ENCODE measurements at regions not wholly inside any gene's neighbourhood (a gene's known extent, or its start where the extent isn't known, plus 50 kb on each side); places are given as distances from the start of the nearest gene placed in this dataset.

DNA sequence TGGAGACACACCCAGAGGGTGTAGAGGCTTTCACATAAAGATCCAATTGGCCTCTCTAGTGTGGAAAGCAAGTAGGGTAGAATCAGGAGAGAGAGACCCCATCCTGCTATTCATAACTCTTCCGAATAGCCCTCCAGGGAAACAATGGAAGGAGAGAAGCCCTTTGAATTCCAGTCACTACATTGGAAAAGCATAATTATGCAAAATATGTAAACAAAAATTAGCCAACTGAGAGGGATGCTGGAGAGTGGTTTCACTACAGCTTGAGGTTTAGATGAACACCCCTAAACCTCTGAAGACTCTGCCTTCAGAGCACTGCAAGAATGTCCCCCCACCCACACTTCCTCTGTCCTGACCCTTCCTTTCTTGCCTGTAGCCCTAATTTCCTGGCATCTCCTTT, 197.3 kb upstream of the ANKRD55 start:
- TF ChIP-seq, protein P1, sequence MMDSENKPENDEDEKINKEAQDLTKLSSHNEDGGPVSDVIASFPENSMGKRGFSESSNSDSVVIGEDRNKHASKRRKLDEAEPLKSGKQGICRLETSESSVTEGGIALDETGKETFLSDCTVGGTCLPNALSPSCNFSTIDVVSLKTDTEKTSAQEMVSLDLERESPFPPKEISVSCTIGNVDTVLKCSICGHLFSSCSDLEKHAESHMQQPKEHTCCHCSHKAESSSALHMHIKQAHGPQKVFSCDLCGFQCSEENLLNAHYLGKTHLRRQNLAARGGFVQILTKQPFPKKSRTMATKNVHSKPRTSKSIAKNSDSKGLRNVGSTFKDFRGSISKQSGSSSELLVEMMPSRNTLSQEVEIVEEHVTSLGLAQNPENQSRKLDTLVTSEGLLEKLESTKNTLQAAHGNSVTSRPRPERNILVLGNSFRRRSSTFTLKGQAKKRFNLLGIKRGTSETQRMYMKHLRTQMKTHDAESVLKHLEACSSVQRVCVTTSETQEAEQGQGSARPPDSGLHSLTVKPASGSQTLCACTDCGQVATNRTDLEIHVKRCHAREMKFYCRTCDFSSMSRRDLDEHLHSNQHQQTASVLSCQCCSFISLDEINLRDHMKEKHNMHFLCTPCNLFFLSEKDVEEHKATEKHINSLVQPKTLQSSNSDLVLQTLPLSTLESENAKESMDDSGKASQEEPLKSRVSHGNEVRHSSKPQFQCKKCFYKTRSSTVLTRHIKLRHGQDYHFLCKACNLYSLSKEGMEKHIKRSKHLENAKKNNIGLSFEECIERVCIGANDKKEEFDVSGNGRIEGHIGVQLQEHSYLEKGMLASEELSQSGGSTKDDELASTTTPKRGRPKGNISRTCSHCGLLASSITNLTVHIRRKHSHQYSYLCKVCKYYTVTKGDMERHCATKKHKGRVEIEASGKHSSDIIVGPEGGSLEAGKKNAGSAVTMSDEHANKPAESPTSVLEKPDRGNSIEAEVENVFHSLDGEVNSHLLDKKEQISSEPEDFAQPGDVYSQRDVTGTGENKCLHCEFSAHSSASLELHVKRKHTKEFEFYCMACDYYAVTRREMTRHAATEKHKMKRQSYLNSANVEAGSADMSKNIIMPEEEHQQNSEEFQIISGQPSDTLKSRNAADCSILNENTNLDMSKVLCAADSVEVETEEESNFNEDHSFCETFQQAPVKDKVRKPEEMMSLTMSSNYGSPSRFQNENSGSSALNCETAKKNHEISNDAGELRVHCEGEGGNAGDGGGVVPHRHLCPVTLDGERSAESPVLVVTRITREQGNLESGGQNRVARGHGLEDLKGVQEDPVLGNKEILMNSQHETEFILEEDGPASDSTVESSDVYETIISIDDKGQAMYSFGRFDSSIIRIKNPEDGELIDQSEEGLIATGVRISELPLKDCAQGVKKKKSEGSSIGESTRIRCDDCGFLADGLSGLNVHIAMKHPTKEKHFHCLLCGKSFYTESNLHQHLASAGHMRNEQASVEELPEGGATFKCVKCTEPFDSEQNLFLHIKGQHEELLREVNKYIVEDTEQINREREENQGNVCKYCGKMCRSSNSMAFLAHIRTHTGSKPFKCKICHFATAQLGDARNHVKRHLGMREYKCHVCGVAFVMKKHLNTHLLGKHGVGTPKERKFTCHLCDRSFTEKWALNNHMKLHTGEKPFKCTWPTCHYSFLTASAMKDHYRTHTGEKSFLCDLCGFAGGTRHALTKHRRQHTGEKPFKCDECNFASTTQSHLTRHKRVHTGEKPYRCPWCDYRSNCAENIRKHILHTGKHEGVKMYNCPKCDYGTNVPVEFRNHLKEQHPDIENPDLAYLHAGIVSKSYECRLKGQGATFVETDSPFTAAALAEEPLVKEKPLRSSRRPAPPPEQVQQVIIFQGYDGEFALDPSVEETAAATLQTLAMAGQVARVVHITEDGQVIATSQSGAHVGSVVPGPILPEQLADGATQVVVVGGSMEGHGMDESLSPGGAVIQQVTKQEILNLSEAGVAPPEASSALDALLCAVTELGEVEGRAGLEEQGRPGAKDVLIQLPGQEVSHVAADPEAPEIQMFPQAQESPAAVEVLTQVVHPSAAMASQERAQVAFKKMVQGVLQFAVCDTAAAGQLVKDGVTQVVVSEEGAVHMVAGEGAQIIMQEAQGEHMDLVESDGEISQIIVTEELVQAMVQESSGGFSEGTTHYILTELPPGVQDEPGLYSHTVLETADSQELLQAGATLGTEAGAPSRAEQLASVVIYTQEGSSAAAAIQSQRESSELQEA (IDR thresholded peaks at IDR 0.05; ENCODE audit: low read depth), result no peak
- TF ChIP-seq MYC (IDR thresholded peaks at IDR 0.05; ENCODE audit: low read depth, low read length) (no peak), MYC (CRISPR knock-in tag; IDR thresholded peaks at IDR 0.05; ENCODE audit: borderline replicate concordance, low read depth) (no peak), PRMT5 (CRISPR knock-in tag; IDR thresholded peaks at IDR 0.05) (no peak), ZFP36 (IDR thresholded peaks at IDR 0.05; ENCODE audit: low read depth, low read length, partially characterized antibody) (no peak), HNRNPLL (IDR thresholded peaks at IDR 0.05; ENCODE audit: low read depth, low read length, poor library complexity, severe bottlenecking) (no peak), STAT5B (CRISPR knock-in tag; IDR thresholded peaks at IDR 0.05) (no peak), EP300 (IDR thresholded peaks at IDR 0.05; ENCODE audit: low read length) (no peak), RB1 (IDR thresholded peaks at IDR 0.05; ENCODE audit: low read depth) (no peak), ESRRA (IDR thresholded peaks at IDR 0.05; ENCODE audit: borderline replicate concordance, low read depth) (no peak), POLR2A (conservative IDR thresholded peaks at IDR 0.05) (no peak)
- TF ChIP-seq, protein P2, sequence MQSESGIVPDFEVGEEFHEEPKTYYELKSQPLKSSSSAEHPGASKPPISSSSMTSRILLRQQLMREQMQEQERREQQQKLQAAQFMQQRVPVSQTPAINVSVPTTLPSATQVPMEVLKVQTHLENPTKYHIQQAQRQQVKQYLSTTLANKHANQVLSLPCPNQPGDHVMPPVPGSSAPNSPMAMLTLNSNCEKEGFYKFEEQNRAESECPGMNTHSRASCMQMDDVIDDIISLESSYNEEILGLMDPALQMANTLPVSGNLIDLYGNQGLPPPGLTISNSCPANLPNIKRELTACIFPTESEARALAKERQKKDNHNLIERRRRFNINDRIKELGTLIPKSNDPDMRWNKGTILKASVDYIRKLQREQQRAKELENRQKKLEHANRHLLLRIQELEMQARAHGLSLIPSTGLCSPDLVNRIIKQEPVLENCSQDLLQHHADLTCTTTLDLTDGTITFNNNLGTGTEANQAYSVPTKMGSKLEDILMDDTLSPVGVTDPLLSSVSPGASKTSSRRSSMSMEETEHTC (IDR thresholded peaks at IDR 0.05), result no peak
- TF ChIP-seq, protein P3, sequence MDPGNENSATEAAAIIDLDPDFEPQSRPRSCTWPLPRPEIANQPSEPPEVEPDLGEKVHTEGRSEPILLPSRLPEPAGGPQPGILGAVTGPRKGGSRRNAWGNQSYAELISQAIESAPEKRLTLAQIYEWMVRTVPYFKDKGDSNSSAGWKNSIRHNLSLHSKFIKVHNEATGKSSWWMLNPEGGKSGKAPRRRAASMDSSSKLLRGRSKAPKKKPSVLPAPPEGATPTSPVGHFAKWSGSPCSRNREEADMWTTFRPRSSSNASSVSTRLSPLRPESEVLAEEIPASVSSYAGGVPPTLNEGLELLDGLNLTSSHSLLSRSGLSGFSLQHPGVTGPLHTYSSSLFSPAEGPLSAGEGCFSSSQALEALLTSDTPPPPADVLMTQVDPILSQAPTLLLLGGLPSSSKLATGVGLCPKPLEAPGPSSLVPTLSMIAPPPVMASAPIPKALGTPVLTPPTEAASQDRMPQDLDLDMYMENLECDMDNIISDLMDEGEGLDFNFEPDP (CRISPR knock-in tag; IDR thresholded peaks at IDR 0.05), result no peak

Measured in K562 (cell line).